KMS-11 (cell line): ENCODE measurements at regions not wholly inside any gene's neighbourhood (a gene's known extent, or its start where the extent isn't known, plus 50 kb on each side); places are given as distances from the start of the nearest gene placed in this dataset.

Experiments
- H2AFZ ChIP-seq: fragments of 200-600 bp; sonication (generic); 2 replicates; pipeline ENCODE4 v1.6.1; 2016; ENCODE audit warnings: antibody characterized with exemption, mixed run types, low read depth
- H3K27ac ChIP-seq: fragments of 200-600 bp; sonication (generic); 2 replicates; pipeline ENCODE4 v1.6.1; 2016; ENCODE audit warnings: mild to moderate bottlenecking, mixed run types
- H3K27me3 ChIP-seq: fragments of 200-600 bp; sonication (generic); 2 replicates; pipeline ENCODE4 v1.6.1; 2017; ENCODE audit warnings: mild to moderate bottlenecking, low read depth, mixed run types, moderate library complexity; ENCODE audit not compliant: insufficient read depth
- H3K36me3 ChIP-seq: fragments of 200-600 bp; sonication (generic); 2 replicates; pipeline ENCODE4 v1.6.1; 2017; ENCODE audit warnings: mild to moderate bottlenecking, mixed run types; ENCODE audit not compliant: insufficient read depth
- H3K4me1 ChIP-seq: fragments of 200-600 bp; sonication (generic); 2 replicates; pipeline ENCODE4 v1.6.1; 2016; ENCODE audit warnings: mild to moderate bottlenecking, low read depth, mixed run types; ENCODE audit not compliant: poor library complexity, severe bottlenecking
- H3K4me2 ChIP-seq: fragments of 200-600 bp; sonication (generic); 2 replicates; pipeline ENCODE4 v1.7.0; 2016; ENCODE audit warnings: mild to moderate bottlenecking, mixed run types
- H3K4me3 ChIP-seq: fragments of 200-600 bp; sonication (generic); IDR thresholded peaks from 2 replicates; pipeline ENCODE4 v1.6.1; 2017; ENCODE audit warnings: low read depth, low read length, mixed read lengths; ENCODE audit not compliant: insufficient read depth
- H3K79me2 ChIP-seq: fragments of 200-600 bp; sonication (generic); 2 replicates; pipeline ENCODE4 v1.6.1; 2016; ENCODE audit warnings: low read depth, mixed run types; ENCODE audit not compliant: insufficient read depth
- H3K9ac ChIP-seq: fragments of 200-600 bp; sonication (generic); 2 replicates; pipeline ENCODE4 v1.6.1; 2016; ENCODE audit warnings: mild to moderate bottlenecking, mixed run types
- H4K20me1 ChIP-seq: fragments of 200-600 bp; sonication (generic); 2 replicates; pipeline ENCODE4 v1.6.1; 2016; ENCODE audit warnings: mild to moderate bottlenecking, mixed run types; ENCODE audit not compliant: insufficient read depth
- TF ChIP-seq, protein P1 (sequence below): fragments of 200-600 bp; sonication (generic); conservative IDR thresholded peaks from 2 replicates; pipeline ENCODE4 v1.6.1; 2017; ENCODE audit warnings: low read depth, mild to moderate bottlenecking, antibody characterized with exemption, low read length, moderate library complexity, mixed read lengths

DNA sequence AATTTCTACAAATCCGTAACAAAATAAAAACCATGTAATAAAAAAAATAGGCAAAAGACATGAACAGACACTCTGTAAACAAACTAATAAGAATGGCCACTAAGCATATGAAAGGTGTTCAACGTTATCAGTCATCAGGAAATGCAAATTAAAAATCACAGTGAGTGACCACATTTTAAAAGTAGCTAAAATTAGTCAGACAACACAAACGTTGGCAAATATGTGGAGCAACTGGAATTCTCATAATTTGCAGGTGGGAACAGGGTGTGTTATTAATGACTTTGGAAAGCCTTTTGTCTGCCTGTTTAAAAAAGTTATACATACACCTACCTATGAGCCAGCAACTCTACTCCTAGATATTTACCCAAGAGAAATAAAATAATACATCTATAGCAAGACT, 164.4 kb downstream of the RMI1 start:
- Histone ChIP-seq H2AFZ (no peak overlapping the region), H3K4me2 (no peak overlapping the region), H3K9ac (no peak overlapping the region), H3K4me3 (no peak overlapping the region), H3K27me3 (no peaks in the 10 kb centered on the region), H4K20me1 (no peaks in the 10 kb centered on the region), H3K36me3 (no peaks in the 10 kb centered on the region), H3K27ac (no peak overlapping the region), H3K4me1 (peaks cover under 1% of the 10 kb centered on the region), H3K79me2 (no peaks in the 10 kb centered on the region)
- TF ChIP-seq, protein P1, sequence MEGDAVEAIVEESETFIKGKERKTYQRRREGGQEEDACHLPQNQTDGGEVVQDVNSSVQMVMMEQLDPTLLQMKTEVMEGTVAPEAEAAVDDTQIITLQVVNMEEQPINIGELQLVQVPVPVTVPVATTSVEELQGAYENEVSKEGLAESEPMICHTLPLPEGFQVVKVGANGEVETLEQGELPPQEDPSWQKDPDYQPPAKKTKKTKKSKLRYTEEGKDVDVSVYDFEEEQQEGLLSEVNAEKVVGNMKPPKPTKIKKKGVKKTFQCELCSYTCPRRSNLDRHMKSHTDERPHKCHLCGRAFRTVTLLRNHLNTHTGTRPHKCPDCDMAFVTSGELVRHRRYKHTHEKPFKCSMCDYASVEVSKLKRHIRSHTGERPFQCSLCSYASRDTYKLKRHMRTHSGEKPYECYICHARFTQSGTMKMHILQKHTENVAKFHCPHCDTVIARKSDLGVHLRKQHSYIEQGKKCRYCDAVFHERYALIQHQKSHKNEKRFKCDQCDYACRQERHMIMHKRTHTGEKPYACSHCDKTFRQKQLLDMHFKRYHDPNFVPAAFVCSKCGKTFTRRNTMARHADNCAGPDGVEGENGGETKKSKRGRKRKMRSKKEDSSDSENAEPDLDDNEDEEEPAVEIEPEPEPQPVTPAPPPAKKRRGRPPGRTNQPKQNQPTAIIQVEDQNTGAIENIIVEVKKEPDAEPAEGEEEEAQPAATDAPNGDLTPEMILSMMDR: no peak

DNA sequence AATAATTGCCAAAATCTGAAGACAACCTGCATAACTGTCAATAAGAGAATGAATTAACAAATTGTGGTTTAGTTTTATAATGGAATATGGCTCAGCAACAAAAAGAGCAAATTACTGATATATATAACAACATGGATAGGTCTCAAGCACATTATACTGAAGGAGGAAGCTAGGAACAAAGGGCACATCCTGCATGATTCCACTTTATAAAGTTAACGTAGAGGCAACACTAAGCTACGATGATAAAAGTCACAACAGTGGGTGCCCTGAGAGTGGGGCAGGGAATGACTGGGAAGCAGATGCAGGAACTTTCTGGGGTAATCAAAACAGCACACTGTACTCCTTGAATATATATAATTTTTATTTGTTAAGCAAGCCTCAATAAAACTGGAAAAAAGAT, 165.2 kb downstream of the RMI1 start:
- Histone ChIP-seq H3K36me3 (no peaks in the 10 kb centered on the region), H4K20me1 (no peaks in the 10 kb centered on the region), H3K4me3 (no peak overlapping the region), H3K27ac (no peak overlapping the region), H3K4me2 (no peak overlapping the region), H2AFZ (no peak overlapping the region), H3K9ac (no peak overlapping the region), H3K27me3 (no peaks in the 10 kb centered on the region), H3K79me2 (no peaks in the 10 kb centered on the region), H3K4me1 (no peaks in the 10 kb centered on the region)
- TF ChIP-seq, protein P1: no peak

DNA sequence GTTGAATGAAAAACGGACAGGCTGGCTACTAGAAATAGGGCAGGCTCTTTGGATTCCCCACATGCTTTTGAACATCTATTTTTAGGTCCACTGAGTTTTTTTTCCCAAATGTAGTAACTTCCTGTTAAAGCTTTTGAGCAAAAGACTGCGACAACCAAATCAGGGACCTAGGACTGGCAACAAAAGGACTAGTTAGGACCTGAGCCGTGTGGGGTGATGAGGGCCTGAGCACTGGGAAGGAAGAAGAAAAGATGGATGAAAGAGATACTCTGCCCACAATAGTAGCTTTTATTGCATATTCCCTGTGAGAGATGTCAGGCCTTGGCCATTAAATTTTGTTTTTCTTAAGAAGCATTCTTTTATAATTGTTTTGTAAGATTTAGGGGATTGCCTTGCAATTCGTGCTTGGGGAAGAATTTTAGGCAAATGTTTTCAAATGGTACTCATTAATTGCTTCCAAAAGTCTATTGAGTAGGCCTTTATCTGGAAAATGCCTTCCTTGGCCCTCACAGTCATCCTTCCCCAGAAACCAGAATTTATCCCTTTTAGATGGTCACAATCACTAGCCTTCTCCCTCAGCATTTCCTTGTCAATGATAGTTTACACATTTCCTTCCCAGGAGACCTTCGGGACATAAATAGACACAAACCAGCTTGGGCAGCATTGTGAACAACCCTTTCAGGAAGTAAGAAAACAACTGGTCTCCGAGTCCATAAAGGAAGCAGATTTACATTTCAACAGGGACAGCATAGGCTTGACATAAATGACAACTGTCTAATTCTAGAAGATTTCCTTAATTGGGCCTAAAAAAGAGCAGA, 166.5 kb downstream of the RMI1 start:
- Histone ChIP-seq H3K79me2 (no peaks in the 10 kb centered on the region), H3K4me3 (no peak overlapping the region), H4K20me1 (no peaks in the 10 kb centered on the region), H3K4me1 (no peaks in the 10 kb centered on the region), H3K9ac (no peak overlapping the region), H3K4me2 (no peak overlapping the region), H2AFZ (no peak overlapping the region; the same call in 1 of the 2 replicates), H3K36me3 (no peaks in the 10 kb centered on the region), H3K27me3 (no peaks in the 10 kb centered on the region), H3K27ac (no peak overlapping the region)
- TF ChIP-seq, protein P1: no peak

DNA sequence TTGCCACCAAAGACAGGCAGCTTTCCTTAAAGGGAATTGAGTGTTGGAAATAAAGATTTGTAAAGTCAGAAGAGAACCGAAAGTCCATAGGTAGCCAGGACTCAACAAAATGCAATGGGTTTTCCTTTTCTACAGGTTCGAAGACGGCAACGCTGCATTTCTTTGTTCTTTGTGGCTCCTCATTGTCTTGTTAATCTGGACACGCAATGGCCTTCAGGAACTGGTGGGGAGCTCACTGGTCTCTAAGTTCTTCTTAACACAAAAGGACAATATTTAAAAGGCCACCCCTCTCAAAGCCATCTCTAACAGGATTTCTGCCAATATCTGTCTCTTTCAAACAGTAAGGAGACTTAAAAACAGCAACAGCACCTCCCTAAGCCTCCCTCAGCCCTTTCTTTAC, 170.6 kb downstream of the RMI1 start:
- TF ChIP-seq, protein P1: no peak
- no peaks in the 10 kb centered on the region for H3K36me3 ChIP-seq
- H2AFZ ChIP-seq: no peak overlapping the region
- H4K20me1 ChIP-seq: no peaks in the 10 kb centered on the region
- no peak overlapping the region for H3K27ac ChIP-seq
- no peaks in the 10 kb centered on the region for H3K27me3 ChIP-seq
- H3K9ac ChIP-seq: no peak overlapping the region
- H3K4me3 ChIP-seq: no peak overlapping the region
- no peak overlapping the region for H3K4me2 ChIP-seq
- H3K4me1 ChIP-seq: no peaks in the 10 kb centered on the region
- no peaks in the 10 kb centered on the region for H3K79me2 ChIP-seq
